HG03442 (cell line): ENCODE measurements at regions not wholly inside any gene's neighbourhood (a gene's known extent, or its start where the extent isn't known, plus 50 kb on each side); places are given as distances from the start of the nearest gene placed in this dataset.

Experiments used
- ATAC-seq: cut with Tn5 transposase; IDR thresholded peaks from one replicate; pipeline ENCODE4 v1.9.1; 2021; ENCODE audit warnings: mild to moderate bottlenecking, moderate library complexity; ENCODE audit not compliant: unreplicated experiment

DNA sequence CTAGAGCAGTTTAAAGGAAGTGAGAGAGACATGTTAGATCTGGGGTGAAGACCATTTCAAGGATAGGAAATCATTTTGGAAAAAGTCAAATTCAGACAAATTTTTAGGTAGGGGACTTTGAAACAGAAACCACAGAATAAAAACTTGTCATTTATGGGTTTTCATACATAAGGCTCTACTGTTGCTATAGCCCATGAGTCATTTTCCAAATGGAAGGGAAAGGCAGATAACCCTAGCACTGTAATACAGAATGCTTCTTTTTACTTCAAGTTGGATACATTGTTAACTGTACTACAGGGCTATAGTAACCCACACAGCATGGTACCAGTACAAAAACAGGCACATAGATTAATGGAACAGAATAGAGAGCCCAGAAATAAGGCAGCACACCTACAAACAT is 455.4 kb downstream of the EBF1 start:
- ATAC-seq, result no peak

DNA sequence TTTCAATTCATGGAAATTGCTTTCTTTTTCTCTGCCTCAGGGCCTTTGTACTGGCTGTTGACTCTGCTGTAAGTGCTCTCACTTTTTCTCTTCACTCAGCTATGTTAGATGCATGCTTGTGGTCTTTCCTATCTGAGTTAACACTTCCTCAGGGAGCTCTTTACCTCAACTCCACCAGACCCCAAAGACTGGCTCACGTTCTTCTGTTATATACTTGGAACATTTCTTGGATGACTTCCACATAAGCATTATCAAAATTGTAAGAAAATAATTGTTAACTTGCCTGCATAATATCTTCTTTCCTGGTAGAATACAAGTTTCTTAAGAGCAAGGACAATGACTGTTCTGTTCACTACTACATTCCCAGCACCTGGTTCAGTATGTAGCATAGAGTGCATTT is 455.9 kb downstream of the EBF1 start:
- no peak for ATAC-seq

DNA sequence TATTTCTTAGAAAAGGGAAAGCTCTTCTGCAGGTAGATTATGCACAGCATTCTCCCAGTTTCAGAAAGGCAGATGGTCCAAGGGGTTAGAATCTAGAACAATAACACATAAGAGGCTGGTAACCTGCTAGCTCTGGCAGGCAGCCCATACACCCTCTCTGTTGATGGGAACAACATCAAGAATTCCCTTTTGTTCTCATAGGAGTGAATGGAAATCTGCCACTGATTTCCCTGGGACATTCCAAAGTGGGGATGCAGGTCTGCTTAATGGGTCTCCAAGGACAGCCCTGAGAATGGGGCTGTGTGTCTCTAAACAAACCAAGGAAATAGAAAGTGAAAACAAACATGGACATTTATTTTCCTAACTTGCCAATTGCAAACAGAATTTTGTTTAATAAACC is 456.8 kb downstream of the EBF1 start:
- ATAC-seq, result no peak

DNA sequence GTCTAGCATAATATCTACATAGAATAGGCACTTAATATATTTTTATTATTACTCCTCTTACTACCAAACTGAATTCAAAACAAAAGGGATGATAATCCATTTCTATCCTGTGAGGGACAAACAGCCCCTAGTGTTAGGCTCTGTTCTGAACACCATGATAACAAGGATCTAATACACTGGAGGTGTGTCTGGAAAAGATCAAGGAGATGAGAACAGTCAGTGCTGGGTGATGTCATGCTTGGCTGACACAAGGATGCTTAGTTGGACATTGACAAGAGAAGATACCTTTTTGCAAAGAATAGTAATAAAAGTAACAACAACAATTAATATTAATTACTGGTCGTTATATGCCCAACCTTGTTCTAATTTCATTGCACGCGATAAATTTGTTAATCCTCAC is 458.7 kb downstream of the EBF1 start:
- no peak for ATAC-seq

DNA sequence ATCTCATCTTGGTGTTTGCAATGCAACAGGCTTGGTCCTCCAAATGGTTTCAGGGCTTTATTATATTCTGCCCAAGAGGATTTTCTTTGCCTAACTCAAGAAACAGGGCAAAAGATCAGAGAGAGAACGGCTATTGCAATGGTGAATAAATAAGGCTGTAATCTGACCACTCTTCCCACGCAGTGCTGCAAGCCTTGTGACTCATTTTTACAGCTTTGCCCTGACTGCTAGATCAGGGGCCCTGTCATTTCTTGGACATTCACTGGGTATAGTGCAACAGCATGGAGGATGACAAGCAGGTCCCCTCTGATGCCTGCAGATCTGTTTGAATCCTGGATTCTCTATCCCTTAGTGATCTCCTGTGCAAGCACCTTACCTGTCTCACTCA is 459.1 kb downstream of the EBF1 start:
- ATAC-seq, result no peak

DNA sequence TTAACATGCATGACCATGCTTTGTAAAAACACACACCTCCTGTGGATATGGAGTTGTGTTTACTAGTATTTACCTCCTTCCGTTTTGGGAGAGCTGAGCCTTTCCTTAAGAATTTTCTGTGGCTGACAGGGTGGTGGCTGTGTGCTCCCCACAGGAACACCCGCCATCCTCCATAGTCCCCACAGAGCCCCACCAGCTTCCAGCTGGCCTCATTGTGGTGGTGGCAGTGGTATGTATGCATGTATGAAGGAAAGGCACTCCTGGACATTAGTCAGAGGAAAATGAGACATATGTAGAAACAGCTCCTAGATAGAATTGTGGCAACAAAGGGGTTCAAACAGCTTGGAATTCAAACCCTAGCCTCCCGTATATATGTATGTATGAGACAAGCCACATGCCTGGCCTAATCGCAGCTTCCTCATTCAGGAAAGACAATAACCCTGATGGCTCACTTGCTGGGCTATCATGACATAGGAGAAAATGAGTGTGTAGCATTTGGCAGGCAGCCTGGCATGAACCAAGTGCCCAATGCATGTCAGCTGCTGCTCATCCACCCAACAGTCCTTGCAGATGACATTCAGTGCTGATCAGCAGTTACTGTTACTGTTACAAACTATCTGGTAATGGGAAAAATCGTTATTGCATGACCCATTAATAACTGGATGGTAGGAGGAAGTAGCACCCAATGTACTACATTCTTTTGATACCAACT is 459.7 kb downstream of the EBF1 start:
- ATAC-seq, result no peak

DNA sequence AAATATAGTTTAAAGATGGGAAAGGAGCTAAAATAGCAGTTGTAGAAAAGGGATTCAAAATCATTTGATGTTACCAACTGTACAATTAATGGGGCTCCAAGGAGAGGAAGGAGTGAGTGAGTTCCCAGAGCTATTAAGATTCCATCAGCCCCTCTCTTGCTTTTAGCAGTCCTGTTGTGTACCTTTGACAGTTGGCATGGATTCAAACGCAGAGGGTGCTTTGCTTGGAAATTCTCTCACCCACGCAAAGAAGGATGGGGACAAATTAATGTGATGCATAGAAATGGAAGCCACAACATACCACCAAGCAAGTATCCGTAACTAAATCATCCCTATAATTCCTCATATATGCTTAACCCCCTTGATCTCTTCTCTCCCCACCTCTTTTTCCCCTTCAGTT is 461.3 kb downstream of the EBF1 start:
- no peak for ATAC-seq

DNA sequence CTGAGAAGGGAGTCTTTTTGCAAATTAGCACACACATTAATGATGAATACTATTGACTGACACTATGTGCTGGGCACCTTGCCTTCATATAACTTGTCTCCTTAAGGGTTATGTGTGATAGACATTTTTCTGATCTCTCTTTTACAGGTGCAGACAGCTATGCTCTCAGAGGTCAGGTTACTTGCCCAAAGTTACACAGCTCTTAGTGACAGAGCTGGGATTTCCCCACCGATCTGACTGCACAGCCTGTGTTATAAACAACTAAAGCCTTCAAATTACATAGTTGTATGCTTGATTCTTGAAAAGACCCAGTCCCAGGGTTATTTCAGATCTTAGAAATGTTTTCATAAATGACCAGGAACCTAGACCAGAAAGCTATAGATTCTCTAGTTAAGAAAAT is 462.7 kb downstream of the EBF1 start:
- ATAC-seq, result no peak

DNA sequence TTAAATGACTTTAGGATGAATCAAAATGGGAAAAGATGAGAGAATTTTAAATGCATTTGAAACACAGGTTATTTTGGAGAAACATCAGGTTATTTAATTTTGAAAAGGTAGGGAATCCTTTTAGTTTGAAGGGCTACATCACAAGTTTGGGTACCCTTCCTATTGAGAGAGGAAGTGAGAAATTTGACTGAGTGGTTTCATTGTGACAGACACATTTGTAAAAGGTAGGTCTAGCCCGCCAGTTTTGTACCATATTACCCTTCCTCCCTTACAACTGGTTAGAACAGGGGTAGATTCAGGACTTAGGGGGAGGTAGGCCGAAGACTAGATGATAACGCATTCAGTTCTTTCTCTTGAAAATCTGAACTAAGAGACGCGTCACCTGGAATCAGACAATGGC is 464.2 kb downstream of the EBF1 start:
- no peak for ATAC-seq

DNA sequence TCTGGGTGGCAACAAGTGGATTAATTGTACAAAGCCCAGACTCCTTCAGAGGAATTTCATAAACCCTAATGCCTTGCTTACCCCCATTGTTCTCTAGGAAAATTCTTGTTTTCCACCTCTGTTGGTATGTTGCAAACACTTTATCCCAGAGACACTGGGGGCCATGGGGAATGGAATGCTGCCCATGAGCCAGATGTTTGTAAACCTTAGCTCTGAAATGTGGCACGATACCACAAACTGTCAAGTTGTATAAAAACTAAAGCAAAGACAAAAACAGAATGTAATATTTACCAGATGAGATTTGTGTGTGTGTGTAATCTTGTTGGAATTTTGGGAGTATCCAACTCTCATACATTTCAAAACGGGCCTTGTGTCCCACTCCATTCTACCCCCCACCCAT is 465.0 kb downstream of the EBF1 start:
- no peak for ATAC-seq

DNA sequence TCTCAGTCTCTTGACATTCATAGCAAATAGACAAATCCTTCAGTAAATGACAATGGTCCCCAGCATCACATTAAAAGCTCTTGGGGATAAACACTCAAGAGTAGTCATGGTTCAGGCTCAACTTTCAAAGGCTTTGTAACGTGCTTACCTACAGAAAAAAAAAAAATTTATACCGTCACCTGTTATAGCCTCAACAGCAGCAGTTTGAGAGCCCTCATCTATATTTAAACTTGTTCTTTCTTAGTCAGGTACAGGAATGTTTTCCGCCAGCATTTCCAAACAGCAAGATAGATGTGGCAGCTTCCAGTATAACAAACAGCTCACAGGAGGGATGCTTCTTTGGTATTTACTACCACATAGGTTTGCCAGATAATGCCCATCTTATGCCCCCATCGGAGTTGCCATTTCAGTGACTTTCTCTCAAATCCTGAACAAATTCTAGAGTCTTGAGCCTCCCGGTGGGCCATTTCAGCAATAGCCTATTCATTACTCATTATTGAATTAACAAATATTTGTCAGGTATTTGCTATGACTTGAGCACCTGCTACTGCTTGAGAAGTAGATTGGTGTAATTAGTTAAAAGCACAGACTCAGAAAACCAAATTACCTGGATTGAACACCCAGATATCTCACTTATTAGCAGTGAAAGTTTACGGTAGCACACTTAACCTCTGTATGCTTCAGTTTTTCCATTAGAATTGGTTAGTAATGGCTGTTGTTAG is 470.0 kb downstream of the EBF1 start:
- no peak for ATAC-seq

DNA sequence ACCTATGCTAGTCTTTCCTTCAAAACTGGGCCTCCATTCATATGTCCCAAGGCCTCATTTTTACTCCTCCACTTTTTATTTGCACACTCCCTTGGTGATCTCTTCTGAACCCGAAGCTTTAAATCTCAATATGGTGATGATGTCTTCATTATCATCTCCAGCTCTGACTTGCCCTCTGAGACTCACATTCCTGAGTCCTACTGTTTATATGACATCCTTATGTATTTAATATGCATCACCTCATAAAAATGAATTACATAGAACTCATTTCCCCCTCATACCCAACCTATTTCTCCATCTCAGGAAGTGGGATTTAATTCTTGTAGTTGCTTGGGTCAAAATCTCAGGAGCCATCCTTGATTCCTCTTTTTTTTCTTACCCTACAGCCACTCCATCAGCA is 473.0 kb downstream of the EBF1 start:
- no peak for ATAC-seq

DNA sequence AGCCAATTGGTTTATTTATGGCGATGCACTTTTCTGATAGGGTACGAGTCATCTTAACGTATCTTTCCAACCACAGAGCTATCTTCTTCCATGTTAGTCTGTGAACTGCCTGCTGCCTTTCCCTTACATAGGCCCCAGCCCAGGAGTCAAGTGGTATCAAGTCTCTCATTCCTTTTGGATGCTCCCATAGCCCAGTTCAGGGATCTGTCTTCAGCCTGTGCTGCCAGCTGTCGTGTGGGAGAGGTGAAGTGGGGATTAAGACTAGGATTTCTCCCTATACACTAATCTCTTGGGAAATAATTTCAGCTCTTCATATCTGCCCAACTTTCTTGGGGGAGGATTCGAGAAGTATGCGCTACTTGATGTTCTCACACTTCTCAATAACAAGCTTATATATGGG is 475.7 kb downstream of the EBF1 start:
- no peak for ATAC-seq

DNA sequence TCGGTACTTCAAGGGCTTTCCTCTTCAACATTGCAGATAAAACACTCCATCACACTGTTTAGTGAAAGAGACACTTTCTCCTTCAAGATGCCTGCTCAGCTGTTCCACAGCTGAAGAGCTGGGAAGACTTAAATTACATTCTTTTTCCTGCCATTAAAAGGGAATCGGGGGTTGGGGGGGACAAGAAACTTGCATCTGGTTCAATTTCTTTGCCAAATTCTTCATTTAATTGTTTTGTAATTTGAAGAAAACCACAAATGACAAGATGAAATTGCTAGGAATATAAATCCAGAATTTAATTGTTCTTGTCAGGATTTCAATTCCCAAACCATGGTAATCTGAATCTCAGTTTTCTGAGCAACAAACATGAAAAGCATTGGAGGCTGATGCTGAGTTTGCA is 478.3 kb downstream of the EBF1 start:
- ATAC-seq, result no peak

DNA sequence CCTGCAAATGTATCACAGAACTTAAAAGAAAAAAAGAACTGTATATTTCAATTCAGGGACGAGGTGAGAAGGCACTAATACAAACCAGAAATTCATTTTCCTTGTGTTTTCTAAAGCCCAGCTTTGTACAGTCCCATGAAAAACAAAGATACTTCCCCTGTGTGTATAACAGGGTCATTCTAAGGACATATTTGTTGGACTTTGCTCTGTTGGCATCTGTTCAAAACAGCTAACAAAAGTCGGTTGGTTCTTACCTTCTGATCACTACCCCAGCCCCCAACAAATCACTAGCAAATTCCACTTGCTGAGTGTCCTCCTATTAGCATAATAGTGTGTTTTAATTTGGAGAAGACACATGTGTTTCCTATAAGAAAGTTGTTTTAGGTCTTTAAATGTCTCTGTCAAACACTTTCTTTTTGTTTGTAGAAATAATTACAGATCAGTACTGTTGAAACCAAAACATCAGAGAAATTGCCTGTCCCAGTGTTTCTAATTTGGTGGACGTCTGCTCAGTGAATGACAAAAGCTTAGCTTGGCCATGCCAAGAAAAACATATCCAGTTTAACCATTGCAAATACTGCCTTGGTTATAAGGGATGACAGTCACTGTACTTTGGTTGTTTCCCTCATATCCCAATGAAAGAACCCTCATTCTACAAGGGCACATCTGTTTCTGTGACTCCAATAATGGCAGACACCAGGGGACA is 480.5 kb downstream of the EBF1 start:
- no peak for ATAC-seq

DNA sequence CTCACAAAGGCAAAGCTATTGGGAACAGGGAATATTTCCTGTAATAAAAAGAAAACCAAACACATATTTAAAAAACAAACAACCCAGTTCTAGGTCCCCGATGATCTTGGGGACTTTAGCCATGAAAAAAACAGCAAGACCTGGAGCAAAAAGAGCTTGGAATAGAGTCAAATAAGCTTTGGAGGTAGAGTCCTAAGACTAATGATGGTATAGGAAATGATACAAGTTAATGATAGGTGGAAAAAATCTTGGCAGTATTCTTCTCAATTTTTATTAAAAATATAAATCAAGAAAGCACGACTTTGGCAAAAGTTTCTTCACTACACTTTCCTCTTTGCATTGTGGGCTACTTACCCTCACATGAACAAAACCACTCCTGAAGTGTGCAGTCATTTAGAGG is 481.5 kb downstream of the EBF1 start:
- no peak for ATAC-seq

DNA sequence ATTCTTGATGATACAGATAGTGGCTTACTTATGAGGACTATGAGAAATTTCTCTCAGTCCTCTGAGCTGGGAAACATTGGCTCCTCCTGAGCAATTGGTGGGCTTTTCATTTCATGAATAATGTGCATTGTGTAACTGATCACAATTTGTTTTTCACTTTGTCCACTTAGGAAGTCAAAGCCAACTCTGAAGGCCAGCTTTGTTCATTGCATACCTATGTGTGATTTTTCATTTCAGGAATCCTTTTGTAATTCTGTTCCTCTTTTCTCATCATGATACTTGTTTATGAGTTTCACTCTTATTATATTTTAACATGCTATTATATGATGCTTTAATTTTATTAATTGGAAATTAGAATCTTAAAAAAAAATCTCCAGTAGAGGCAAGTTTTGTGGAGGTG is 483.0 kb downstream of the EBF1 start:
- no peak for ATAC-seq

DNA sequence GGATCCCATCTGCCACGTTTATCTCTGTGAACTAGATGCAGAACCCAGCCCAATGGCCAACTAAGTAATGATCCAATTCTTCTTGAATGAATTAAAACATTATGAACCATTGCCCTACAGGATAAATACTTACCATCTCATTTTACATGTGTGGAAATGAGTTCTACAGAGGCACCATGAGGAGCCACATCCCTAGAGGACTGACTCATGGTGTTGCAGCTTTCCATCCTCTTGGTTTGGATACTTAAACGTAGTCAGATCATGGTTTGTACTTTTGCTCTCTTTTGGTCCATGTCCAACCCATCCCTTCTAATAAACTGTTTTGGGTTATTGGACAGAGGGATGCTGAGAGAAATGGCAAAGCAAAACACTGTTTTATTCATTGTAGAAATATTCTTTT is 484.8 kb downstream of the EBF1 start:
- no peak for ATAC-seq

DNA sequence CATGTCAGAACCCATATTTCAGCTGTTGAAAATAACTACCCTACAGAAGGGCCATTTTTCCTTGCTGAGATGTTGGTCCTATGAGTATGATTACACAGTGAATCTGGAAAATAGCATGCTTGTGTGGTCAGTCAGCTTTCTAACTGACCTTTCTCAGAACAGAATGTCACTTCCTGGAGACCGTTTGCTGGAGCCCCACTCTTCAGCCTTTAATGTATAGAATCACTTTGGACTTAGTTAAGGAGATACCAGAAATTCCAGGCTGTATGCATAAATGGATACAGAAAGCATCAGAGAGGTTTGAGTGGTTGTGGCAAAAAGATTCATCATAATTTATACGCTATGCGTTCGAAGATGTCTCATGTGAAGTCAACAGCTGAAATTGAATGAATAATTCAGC is 488.1 kb downstream of the EBF1 start:
- no peak for ATAC-seq

DNA sequence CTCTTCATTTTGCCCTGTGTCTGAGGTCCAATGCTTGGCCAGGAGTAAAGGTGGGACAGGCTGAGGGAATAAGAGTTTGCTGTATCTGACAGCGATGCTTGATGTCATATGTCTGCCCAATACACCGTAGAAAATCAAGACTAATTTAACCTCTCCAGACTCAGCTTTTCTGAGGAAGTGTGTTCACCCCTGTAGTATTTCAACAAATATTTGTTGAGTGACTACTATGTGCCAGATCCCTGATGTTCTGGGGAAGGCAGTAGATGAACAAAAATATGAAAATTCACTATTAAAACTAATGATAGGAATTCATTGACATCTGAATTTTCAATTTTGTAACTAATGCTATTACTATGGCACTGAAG is 489.7 kb downstream of the EBF1 start:
- no peak for ATAC-seq

DNA sequence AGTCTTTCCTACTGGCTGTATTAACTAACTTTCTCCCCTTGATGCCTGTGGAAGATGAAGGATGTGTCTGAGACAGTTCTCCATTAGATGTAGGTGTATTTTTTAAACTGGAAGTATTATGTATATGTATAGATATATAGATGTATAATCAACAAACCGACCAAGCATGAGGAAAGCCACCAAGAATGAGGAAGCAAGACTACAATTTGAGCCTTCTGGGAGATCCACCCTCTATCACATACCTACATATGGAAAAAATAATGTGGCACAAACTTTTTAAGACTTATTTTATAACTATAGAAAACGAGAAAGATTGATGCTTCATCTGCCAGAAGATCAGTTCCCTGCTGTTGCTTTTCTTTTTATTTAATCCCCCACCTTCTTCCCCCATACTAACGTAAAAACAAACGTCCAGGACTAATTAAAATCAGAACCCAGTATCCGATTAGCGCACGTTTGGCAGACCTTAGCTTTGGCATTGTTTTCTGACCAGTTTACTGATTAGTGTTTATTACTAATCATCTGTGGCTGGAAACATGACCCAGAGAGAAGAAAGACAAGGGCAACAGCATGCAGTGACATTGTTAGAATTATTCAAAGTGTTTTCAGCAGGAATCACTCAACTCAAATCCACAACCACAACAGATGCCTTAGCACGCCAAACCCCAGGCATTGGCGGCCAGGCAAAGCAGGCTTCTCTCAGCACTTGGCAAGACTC is 490.2 kb downstream of the EBF1 start:
- no peak for ATAC-seq

DNA sequence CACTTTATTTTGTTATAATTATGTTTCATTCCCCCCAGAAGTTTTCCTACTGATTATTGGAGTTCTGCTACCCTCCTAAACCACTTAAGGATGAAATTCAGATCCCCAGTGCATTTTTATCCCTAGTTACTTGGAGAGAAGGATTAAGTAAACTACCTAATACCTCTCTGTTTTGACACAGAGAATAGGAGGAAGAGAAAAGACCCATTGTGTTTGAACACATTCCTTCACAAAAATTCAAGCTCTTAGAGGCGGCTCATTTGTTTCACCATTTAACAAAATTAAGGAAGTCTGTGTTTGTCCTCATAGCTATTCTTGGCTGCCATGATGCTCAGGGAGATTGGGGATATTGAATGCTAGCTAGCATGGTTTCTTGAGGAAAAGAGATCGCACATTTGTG is 492.6 kb downstream of the EBF1 start:
- no peak for ATAC-seq
